ENCODE measurements at regions not wholly inside any gene's neighbourhood (a gene's known extent, or its start where the extent isn't known, plus 50 kb on each side); places are given as distances from the start of the nearest gene placed in this dataset.

DNA sequence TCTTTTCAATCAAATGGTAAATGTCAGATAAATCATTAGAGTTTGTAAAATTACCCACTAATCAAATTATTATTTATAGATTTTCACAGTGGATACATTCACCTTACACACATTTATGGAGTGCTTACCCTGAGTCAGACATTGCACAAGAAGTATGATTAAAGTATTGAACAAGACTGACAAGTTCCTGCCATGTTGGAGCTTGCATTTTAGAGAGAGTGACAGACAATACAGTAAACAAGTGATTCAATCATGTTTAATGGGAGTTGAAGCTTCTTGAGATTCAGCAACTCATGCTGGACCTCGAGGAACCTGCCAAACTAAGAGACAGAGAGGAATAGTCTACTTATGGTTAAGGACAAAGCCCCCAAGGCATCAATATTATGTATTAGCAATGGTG lies 487.8 kb downstream of the PCDH17 start:
- Histone ChIP-seq H3K27me3 (no peaks in the 10 kb centered on the region), H3K4me3 (no peak overlapping the region), H3K4me1 (no peaks in the 10 kb centered on the region), H3K9me3 (no peaks in the 10 kb centered on the region), H3K27ac (no peak overlapping the region), H3K36me3 (no peaks in the 10 kb centered on the region)
- no peak for ATAC-seq
- TF ChIP-seq, protein P1, sequence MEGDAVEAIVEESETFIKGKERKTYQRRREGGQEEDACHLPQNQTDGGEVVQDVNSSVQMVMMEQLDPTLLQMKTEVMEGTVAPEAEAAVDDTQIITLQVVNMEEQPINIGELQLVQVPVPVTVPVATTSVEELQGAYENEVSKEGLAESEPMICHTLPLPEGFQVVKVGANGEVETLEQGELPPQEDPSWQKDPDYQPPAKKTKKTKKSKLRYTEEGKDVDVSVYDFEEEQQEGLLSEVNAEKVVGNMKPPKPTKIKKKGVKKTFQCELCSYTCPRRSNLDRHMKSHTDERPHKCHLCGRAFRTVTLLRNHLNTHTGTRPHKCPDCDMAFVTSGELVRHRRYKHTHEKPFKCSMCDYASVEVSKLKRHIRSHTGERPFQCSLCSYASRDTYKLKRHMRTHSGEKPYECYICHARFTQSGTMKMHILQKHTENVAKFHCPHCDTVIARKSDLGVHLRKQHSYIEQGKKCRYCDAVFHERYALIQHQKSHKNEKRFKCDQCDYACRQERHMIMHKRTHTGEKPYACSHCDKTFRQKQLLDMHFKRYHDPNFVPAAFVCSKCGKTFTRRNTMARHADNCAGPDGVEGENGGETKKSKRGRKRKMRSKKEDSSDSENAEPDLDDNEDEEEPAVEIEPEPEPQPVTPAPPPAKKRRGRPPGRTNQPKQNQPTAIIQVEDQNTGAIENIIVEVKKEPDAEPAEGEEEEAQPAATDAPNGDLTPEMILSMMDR (IDR thresholded peaks at IDR 0.05) = no peak
- intact Hi-C loops (cut with DNase I) = no loop called here
- DNase-seq = no peak

DNA sequence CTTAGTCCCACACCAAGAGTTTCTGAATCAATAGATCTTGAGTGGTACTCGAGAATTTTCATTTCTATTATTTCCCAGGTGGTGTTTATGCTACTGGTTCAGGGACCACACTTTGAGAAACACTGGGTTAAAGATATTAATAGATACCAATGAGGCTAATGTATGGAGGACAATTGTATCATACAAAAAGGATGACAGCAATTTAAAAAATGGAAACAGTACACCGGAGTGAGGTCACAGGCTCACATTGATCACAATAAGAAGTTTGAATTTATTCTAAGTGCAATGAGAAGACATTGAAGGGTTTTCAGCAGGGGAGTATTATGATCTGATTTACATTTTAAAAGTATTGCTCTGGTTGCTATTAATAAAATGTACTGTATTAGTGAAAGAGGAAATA lies 488.3 kb downstream of the PCDH17 start:
- no peaks in the 10 kb centered on the region for H3K9me3 ChIP-seq
- TF ChIP-seq, protein P1 (IDR thresholded peaks at IDR 0.05) = no peak
- ATAC-seq (no peak), DNase-seq (no peak)
- H3K27me3 ChIP-seq = no peaks in the 10 kb centered on the region
- H3K36me3 ChIP-seq = no peaks in the 10 kb centered on the region
- no peak overlapping the region for H3K4me3 ChIP-seq
- no peak overlapping the region for H3K27ac ChIP-seq
- no peaks in the 10 kb centered on the region for H3K4me1 ChIP-seq
- intact Hi-C loops (cut with DNase I) = no loop called here

DNA sequence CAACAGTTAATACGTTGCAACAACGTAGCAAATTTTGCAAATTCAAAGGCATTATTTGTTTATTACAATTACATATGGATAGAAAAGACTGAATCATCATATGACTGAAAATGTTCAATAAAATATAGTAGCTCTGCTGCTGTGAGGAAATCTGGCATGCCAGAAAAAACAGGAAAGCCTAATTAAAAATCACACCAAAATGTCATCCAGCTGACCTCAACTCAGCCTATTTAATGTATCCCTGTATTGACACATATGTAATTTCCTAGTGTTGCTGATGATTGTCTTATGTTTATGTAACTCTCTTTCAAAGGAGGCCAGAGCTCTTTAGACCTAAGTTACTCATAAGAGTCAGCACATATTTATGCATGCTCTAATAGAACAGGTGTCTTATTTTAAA lies 495.0 kb downstream of the PCDH17 start:
- intact Hi-C loops (cut with DNase I) = no loop called here
- TF ChIP-seq, protein P1 (IDR thresholded peaks at IDR 0.05) = no peak
- H3K27ac ChIP-seq = no peak overlapping the region
- H3K36me3 ChIP-seq = no peaks in the 10 kb centered on the region
- H3K27me3 ChIP-seq = no peaks in the 10 kb centered on the region
- no peak for DNase-seq
- H3K4me1 ChIP-seq = no peaks in the 10 kb centered on the region
- no peak for ATAC-seq
- no peaks in the 10 kb centered on the region for H3K9me3 ChIP-seq
- no peak overlapping the region for H3K4me3 ChIP-seq

DNA sequence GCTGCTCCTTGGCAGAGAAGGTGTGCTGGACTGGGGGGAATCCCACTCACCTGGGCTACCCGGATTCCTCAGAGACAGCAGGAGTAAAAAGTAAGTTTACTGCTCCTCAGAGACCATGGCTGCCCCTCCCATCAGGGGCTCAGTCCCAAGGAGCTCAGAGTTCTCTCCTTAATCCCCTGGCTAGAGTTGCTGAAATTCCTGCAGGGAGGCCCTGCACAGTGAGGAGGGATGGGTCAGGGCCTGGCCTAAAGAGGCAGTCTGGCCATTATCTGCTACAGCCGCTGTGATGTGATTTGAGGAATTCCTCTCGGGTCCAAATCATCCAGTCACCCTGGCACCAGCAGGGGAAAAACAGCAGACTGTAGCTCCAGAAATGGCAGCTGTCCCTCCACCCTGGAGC lies 502.5 kb downstream of the PCDH17 start:
- intact Hi-C loops (cut with DNase I) = no loop called here
- no peak for ATAC-seq
- DNase-seq = no peak
- H3K9me3 ChIP-seq = no peaks in the 10 kb centered on the region
- H3K27ac ChIP-seq = no peak overlapping the region
- TF ChIP-seq, protein P1 (IDR thresholded peaks at IDR 0.05) = no peak
- no peaks in the 10 kb centered on the region for H3K36me3 ChIP-seq
- H3K4me3 ChIP-seq = no peak overlapping the region
- H3K27me3 ChIP-seq = no peaks in the 10 kb centered on the region
- no peaks in the 10 kb centered on the region for H3K4me1 ChIP-seq

DNA sequence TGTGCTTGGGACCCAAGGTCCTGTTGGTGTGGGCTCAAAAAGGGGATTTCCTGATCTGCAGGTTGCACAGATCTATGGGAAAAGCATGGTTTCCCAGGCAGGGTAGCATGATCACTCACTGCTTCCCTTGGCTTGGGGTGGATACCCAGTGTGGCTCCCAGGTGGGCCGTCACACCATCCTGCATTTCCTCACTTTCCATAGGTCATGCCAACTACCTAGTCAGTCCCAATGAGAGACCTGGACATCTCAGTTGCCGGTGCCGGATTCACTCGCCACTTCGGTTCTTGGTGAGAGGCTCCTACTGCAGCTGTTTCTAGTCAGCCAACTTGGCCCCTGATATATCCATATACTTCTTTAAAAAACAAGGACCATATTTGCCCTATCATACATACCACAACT lies 503.0 kb downstream of the PCDH17 start:
- Histone ChIP-seq H3K4me1 (no peaks in the 10 kb centered on the region), H3K36me3 (no peaks in the 10 kb centered on the region), H3K4me3 (no peak overlapping the region), H3K27ac (no peak overlapping the region), H3K9me3 (no peaks in the 10 kb centered on the region), H3K27me3 (no peaks in the 10 kb centered on the region)
- TF ChIP-seq, protein P1 (IDR thresholded peaks at IDR 0.05) = no peak
- no peak for ATAC-seq
- intact Hi-C loops (cut with DNase I) = no loop called here
- no peak for DNase-seq

DNA sequence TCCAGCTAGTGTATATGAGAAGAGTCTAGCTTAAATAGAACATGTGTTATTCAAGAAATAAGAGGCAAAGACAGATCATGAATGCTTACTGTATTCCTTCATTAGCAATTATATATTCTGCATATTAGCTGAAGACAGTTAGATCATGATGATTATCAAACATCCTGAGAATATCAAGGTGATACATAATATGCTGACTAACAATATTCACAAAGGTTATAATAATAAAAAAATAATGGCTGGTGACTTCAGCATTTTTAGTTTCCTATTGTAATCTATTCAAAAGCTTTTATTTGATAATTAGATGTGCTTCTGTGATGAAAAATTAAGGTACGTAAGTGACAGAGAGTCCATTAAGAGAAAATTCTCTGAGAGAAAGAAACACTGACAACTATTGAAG lies 511.4 kb downstream of the PCDH17 start:
- Histone ChIP-seq H3K27me3 (no peaks in the 10 kb centered on the region), H3K36me3 (no peaks in the 10 kb centered on the region), H3K4me1 (no peaks in the 10 kb centered on the region), H3K9me3 (no peaks in the 10 kb centered on the region), H3K27ac (no peak overlapping the region), H3K4me3 (no peak overlapping the region)
- no peak for ATAC-seq
- DNase-seq = no peak
- intact Hi-C loops (cut with DNase I) = no loop called here
- TF ChIP-seq, protein P1 (IDR thresholded peaks at IDR 0.05) = no peak

Measured in upper lobe of right lung (tissue), 1 donor.